OCI-LY3 (cell line): ENCODE measurements at regions not wholly inside any gene's neighbourhood (a gene's known extent, or its start where the extent isn't known, plus 50 kb on each side); places are given as distances from the start of the nearest gene placed in this dataset.

Experiments used
- CTCF ChIP-seq: fragments of 200-600, 300-600 bp; sonication (generic); IDR thresholded peaks from 2 replicates; pipeline ENCODE4 v1.5.1; 2014; ENCODE audit warnings: antibody characterized with exemption, low read length, low read depth
- EZH2phosphoT487 ChIP-seq: fragments of 200-600 bp; shearing (Covaris generic); IDR thresholded peaks from 2 replicates; pipeline ENCODE4 v1.6.1; 2018; ENCODE audit warnings: antibody characterized with exemption, mixed run types, low read depth

- TF ChIP-seq CTCF (no peak), EZH2phosphoT487 (no peak)
These were observed 101.2 kb downstream of the RPS24 start for GRCh38 chr10:78134773-78135306.
